Keratinocyte (primary cell): ENCODE measurements at regions not wholly inside any gene's neighbourhood (a gene's known extent, or its start where the extent isn't known, plus 50 kb on each side); places are given as distances from the start of the nearest gene placed in this dataset.

Source experiments
- DNase-seq: peaks from one replicate; pipeline ENCODE4 v3.0.0-alpha.2; 2011; ENCODE audit warnings: low read depth, missing footprints, low spot score
- FAIRE-seq: peaks from 2 replicates; lab custom pipeline; 2011; peaks lifted over from hg19 to GRCh38; lab: Jason Lieb, UNC
- H2AFZ ChIP-seq: 2 replicates; pipeline ENCODE4 v1.6.0; 2012; ENCODE audit warnings: low read length, control low read depth, inconsistent platforms; ENCODE audit not compliant: control insufficient read depth
- H3K27ac ChIP-seq: 2 replicates; pipeline ENCODE4 v1.5.1; 2011; ENCODE audit warnings: low read length; ENCODE audit not compliant: control insufficient read depth, insufficient read depth
- H3K27me3 ChIP-seq: 3 replicates; pipeline ENCODE4 v1.6.0; 2011; ENCODE audit warnings: low read length; ENCODE audit not compliant: control insufficient read depth, insufficient read depth; ENCODE audit errors: extremely low read depth
- H3K36me3 ChIP-seq, 2 experiments: 2 replicates in 1 of 2; 3 replicates in 1 of 2; pipeline ENCODE4 v1.5.1; 2011; ENCODE audit warnings: low read length in 2 of 2, mild to moderate bottlenecking in 1 of 2; ENCODE audit not compliant: control insufficient read depth in 2 of 2, insufficient read depth in 2 of 2; ENCODE audit errors: extremely low read depth in 1 of 2
- H3K4me1 ChIP-seq: 3 replicates; pipeline ENCODE4 v1.5.1; 2011; ENCODE audit warnings: low read length; ENCODE audit not compliant: control insufficient read depth, insufficient read depth; ENCODE audit errors: extremely low read depth
- H3K4me2 ChIP-seq: 3 replicates; pipeline ENCODE4 v1.6.0; 2011; ENCODE audit warnings: low read depth, low read length; ENCODE audit not compliant: control insufficient read depth, insufficient read depth; ENCODE audit errors: extremely low read depth
- H3K4me3 ChIP-seq, 3 experiments: fragments of 200-600 bp in 1 of 3; sonication (generic) in 1 of 3; 2 replicates in 2 of 3; 3 replicates in 1 of 3; pipeline ENCODE4 v1.5.1; 2011 to 2016; ENCODE audit warnings: low read length in 3 of 3, mild to moderate bottlenecking in 3 of 3, control low read depth in 2 of 3, inconsistent platforms in 1 of 3, low read depth in 1 of 3, mixed read lengths in 1 of 3, mixed run types in 1 of 3, moderate library complexity in 1 of 3; ENCODE audit not compliant: control insufficient read depth in 2 of 3, insufficient read depth in 2 of 3; ENCODE audit errors: extremely low read depth in 1 of 3
- H3K79me2 ChIP-seq: 2 replicates; pipeline ENCODE4 v1.6.0; 2012; ENCODE audit warnings: low read length; ENCODE audit not compliant: control insufficient read depth, insufficient read depth
- H3K9ac ChIP-seq: 3 replicates; pipeline ENCODE4 v1.6.0; 2011; ENCODE audit warnings: low read length; ENCODE audit not compliant: control insufficient read depth, insufficient read depth; ENCODE audit errors: extremely low read depth
- H3K9me1 ChIP-seq: 3 replicates; pipeline ENCODE4 v1.6.0; 2011; ENCODE audit warnings: low read length; ENCODE audit not compliant: control insufficient read depth, insufficient read depth; ENCODE audit errors: extremely low read depth
- H3K9me3 ChIP-seq: 2 replicates; pipeline ENCODE4 v1.5.1; 2012; ENCODE audit warnings: low read depth, low read length; ENCODE audit not compliant: control insufficient read depth
- H4K20me1 ChIP-seq: 3 replicates; pipeline ENCODE4 v1.6.0; 2011; ENCODE audit warnings: low read length; ENCODE audit not compliant: control insufficient read depth, insufficient read depth; ENCODE audit errors: extremely low read depth
- EZH2 ChIP-seq: IDR thresholded peaks from one replicate; pipeline ENCODE4 v1.6.1; 2012; ENCODE audit warnings: inconsistent platforms, mild to moderate bottlenecking, low read length, moderate library complexity
- dilution Hi-C: fragments of 300-500 bp; cut with MboI; formaldehyde crosslinking; loops from one replicate; pipeline ENCODE4 v1.7.0; 2020; ENCODE audit warnings: low sequenced_read_pairs; ENCODE audit not compliant: extremely low pct_ligation_motif_present
- TF ChIP-seq, protein P1 (sequence below), 3 experiments: IDR thresholded peaks in 1 of 3; conservative IDR thresholded peaks in 1 of 3; optimal IDR thresholded peaks in 1 of 3; 2 replicates in 2 of 3; 3 replicates in 1 of 3; pipeline versions ENCODE3 to v1.5.1; 2011; ENCODE audit warnings: low read length in 3 of 3, mild to moderate bottlenecking in 3 of 3, moderate library complexity in 2 of 3, control low read depth in 1 of 3, inconsistent platforms in 1 of 3; ENCODE audit not compliant: insufficient read depth in 2 of 3; ENCODE audit errors: extremely low read depth in 1 of 3

GRCh38 chr4:28082686-28083390 is 1222.2 kb downstream of the STIM2 start:
- no peaks in the 10 kb centered on the region for H3K79me2 ChIP-seq
- no peak overlapping the region for H3K27ac ChIP-seq
- H3K4me2 ChIP-seq, result no peak overlapping the region
- H3K9me3 ChIP-seq, result no peaks in the 10 kb centered on the region
- H3K27me3 ChIP-seq, result no peaks in the 10 kb centered on the region
- H3K4me1 ChIP-seq, result no peaks in the 10 kb centered on the region
- H4K20me1 ChIP-seq, result no peaks in the 10 kb centered on the region
- H3K9ac ChIP-seq, result no peak overlapping the region
- no peak overlapping the region for H3K4me3 ChIP-seq
- FAIRE-seq (no peak), DNase-seq (no peak)
- no peaks in the 10 kb centered on the region for H3K36me3 ChIP-seq
- no peak for TF ChIP-seq EZH2
- TF ChIP-seq, protein P1, sequence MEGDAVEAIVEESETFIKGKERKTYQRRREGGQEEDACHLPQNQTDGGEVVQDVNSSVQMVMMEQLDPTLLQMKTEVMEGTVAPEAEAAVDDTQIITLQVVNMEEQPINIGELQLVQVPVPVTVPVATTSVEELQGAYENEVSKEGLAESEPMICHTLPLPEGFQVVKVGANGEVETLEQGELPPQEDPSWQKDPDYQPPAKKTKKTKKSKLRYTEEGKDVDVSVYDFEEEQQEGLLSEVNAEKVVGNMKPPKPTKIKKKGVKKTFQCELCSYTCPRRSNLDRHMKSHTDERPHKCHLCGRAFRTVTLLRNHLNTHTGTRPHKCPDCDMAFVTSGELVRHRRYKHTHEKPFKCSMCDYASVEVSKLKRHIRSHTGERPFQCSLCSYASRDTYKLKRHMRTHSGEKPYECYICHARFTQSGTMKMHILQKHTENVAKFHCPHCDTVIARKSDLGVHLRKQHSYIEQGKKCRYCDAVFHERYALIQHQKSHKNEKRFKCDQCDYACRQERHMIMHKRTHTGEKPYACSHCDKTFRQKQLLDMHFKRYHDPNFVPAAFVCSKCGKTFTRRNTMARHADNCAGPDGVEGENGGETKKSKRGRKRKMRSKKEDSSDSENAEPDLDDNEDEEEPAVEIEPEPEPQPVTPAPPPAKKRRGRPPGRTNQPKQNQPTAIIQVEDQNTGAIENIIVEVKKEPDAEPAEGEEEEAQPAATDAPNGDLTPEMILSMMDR (optimal IDR thresholded peaks at IDR 0.05 in 1 of 3, IDR thresholded peaks at IDR 0.05 in 1 of 3, conservative IDR thresholded peaks at IDR 0.05 in 1 of 3; ENCODE audit: extremely low read depth in 1 of 3, insufficient read depth in 2 of 3, low read length in 3 of 3), result no peak
- H2AFZ ChIP-seq, result peak overlapping the region; percentile 27
- H3K9me1 ChIP-seq, result no peaks in the 10 kb centered on the region
- dilution Hi-C loops, result no loop called here

DNA sequence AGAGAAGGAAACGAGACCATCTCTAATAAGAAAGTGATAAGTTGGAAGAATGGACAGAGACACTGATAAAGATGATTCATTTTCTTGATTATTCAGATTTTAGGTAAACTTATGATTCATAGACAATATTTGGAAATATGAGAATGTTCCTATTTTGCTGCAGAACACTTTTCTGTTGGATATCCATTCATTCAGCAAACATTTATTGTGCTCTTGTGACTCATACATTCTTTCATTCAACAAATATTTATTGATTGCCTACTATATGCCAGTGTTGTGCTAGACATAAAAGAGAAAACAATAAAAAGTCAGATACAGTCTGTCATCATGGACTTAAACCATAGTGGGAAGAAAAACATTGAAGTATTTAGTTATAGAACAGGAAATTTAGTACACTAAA is 1232.0 kb downstream of the STIM2 start:
- H3K36me3 ChIP-seq, result no peaks in the 10 kb centered on the region
- no peak overlapping the region for H2AFZ ChIP-seq
- TF ChIP-seq, protein P1 (optimal IDR thresholded peaks at IDR 0.05 in 1 of 3, IDR thresholded peaks at IDR 0.05 in 1 of 3, conservative IDR thresholded peaks at IDR 0.05 in 1 of 3; ENCODE audit: extremely low read depth in 1 of 3, insufficient read depth in 2 of 3, low read length in 3 of 3), result no peak
- TF ChIP-seq EZH2, result no peak
- no peaks in the 10 kb centered on the region for H3K79me2 ChIP-seq
- no peak overlapping the region for H3K4me3 ChIP-seq
- DNase-seq (no peak), FAIRE-seq (no peak)
- H3K9ac ChIP-seq, result no peak overlapping the region
- no peak overlapping the region for H3K4me2 ChIP-seq
- H3K27ac ChIP-seq, result no peak overlapping the region
- H3K9me1 ChIP-seq, result no peaks in the 10 kb centered on the region
- dilution Hi-C loops, result no loop called here
- H4K20me1 ChIP-seq, result no peaks in the 10 kb centered on the region
- H3K4me1 ChIP-seq, result no peaks in the 10 kb centered on the region
- no peaks in the 10 kb centered on the region for H3K27me3 ChIP-seq
- H3K9me3 ChIP-seq, result no peaks in the 10 kb centered on the region
